ENCODE measurements at regions not wholly inside any gene's neighbourhood (a gene's known extent, or its start where the extent isn't known, plus 50 kb on each side); places are given as distances from the start of the nearest gene placed in this dataset.
"Not testable (repeated sequence)": the region's sequence is repeated elsewhere in the genome, so short reads cannot be mapped to it uniquely, and the experiment has no call there.

DNA sequence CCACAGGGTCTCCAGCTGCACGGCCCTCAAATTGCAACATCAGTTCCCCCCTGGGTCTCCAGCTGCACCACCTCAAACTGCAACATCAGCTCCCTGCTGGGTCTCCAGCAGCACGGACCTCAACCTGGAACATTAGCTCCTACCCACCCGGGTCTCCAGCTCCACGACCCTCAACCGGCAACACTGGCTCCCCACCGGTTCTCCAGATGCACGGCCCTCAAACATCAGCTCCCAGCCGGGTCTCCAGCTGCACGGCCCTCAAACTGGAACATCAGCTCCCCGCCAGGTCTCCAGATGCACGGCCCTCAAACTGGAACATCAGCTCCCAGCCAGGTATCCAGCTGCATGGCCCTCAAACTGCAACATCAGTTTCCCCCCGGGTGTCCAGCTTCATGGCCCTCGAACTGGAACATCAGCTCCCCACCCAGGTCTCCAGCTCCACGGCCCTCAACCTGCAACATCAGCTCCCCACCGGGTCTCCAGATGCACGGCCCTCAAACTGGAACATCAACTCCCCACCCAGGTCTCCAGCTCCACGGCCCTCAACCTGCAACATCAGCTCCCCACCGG is 94.6 kb upstream of the LPCAT1 start:
- not testable (repeated sequence) for DNase-seq (ENCODE audit: low read depth); H3K4me3 ChIP-seq (ENCODE audit: control insufficient read depth, low read depth, low read length)

DNA sequence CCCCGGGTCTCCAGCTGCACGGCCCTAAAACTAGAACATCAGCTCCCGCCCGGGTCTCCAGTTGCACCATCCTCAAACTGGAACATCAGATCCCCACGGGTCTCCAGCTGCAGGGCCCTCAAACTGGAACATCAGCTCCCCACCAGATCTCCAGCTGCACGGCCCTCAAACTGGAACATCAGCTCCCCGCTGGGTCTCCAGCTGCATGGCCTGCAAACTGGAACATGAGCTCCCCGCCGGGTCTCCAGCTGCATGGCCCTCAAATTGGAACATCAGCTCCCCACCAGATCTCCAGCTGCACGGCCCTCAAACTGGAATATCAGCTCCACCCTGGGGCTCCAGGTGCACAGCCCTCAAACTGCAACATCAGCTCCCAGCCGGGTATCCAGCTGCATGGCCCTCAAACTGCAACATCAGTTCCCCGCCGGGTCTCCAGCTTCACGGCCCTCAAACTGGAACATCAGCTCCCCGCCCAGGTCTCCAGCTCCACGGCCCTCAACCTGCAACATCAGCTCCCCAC is 93.5 kb upstream of the LPCAT1 start:
- not testable (repeated sequence) for H3K4me3 ChIP-seq (ENCODE audit: control insufficient read depth, low read depth, low read length); DNase-seq (ENCODE audit: low read depth)

DNA sequence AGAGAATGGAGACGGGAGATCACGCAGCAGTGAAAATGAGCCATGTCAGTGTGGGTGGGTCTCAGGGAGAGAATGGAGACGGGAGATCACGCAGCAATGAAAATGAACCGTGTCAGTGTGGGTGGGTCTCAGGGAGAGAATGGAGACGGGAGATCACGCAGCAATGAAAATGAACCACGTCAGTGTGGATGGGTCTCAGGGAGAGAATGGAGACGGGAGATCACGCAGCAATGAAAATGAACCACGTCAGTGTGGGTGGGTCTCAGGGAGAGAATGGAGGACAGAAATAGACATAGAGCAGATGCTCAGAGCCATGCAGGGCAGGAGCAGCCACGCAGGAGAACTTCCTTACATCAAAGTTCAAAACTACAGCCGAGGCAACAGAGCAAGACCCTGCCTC is 89.8 kb upstream of the LPCAT1 start:
- H3K4me3 ChIP-seq (ENCODE audit: control insufficient read depth, low read depth, low read length); DNase-seq (ENCODE audit: low read depth): not testable (repeated sequence)

DNA sequence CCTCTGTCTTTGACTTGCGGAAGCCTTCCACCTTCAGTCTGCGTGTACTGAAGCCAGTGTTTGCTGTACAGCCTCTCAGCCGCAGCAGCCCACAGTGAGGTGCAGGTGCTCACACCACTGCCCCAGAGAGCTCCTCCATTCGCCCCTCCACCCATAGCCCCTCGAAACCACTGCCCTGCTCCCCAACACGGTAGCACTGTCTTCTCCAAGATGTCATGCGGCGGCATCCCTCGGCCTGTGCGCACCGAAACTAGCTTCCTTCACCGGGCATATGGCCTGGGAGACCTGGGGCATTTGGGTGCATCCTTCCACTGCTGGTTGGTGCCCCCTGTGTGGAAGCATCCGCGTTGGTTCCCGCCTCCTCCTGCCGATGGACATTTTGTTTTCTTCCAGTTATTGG is 86.8 kb upstream of the LPCAT1 start:
- DNase-seq (ENCODE audit: low read depth); H3K4me3 ChIP-seq (ENCODE audit: control insufficient read depth, low read depth, low read length): not testable (repeated sequence)

DNA sequence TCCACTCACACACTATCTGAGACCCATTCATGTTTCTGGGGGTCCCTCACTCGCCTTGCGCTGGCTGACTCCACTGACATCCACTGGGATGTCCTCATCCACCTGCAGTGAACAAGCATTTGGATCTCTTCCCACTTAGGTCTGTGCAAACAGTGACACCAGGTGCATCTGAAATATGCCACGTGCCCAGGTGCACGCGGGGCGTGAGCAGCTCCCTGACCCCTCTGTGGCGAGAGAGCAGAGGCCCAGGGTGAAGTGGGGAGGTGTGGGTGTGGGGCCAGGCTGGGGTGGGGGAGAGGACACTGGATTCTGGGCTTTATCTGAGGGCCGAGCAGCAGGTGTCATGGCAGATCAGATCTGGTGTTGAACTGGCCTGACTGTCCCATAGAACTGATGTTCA is 85.4 kb upstream of the LPCAT1 start:
- DNase-seq (ENCODE audit: low read depth); H3K4me3 ChIP-seq (ENCODE audit: control insufficient read depth, low read depth, low read length): not testable (repeated sequence)

DNA sequence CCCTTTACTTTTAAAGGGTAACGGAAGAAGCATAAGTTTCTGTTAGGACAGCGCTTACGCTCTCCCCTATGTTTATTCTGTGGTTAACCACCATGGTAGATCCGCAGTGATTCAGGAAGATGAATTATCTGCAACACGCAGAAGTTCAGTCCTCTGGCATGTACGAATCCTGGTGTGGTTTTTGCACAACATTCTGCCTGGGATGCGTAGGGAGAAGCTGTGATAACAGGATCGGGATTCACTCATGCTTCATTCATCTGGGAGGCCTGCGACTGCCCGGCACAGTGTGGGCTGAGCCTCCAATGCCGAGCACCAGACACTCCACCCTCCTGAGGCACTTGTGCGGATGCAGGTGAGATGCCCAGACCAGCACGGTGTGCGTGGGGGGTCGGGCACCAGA is 84.6 kb upstream of the LPCAT1 start:
- peak; percentile 89 for DNase-seq (ENCODE audit: low read depth)
- H3K4me3 ChIP-seq (ENCODE audit: control insufficient read depth, low read depth, low read length) = not testable (repeated sequence)

DNA sequence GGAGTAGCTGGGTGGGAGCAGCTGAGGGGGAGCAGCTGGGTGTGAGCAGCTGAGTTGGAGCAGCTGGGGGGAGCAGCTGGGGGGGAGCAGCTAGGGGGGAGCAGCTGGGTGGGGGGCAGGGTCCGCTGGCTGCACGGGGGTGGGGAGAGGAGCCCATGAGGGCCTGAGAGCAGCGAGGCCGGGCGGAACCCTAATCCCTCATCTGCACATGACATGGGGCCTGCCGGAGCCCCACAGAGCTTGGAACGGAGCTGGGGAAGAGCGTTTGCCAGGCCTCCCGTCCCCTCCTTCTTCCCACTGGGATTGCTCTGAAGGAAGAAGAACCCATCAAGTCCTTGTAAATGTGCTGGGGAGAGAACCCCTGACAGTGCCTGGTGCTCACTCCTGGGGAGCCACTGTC is 83.2 kb upstream of the LPCAT1 start:
- DNase-seq (ENCODE audit: low read depth); H3K4me3 ChIP-seq (ENCODE audit: control insufficient read depth, low read depth, low read length): not testable (repeated sequence)

DNA sequence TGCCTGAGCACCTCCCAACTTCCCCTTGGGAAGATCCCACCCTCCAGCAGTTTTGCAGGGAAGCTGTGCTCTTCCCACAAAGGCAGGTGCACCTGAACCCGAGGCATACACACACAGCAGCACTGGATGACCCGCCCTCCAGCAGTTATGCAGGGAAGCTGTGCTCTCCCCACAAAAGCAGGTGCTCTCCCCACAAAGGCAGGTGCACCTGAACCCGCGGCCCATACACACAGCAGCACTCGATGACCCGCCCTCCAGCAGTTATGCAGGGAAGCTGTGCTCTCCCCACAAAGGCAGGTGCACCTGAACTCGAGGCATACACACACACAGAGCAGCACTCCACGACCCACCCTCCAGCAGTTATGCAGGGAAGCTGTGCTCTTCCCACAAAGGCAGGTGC is 80.2 kb upstream of the LPCAT1 start:
- DNase-seq (ENCODE audit: low read depth); H3K4me3 ChIP-seq (ENCODE audit: control insufficient read depth, low read depth, low read length): not testable (repeated sequence)

DNA sequence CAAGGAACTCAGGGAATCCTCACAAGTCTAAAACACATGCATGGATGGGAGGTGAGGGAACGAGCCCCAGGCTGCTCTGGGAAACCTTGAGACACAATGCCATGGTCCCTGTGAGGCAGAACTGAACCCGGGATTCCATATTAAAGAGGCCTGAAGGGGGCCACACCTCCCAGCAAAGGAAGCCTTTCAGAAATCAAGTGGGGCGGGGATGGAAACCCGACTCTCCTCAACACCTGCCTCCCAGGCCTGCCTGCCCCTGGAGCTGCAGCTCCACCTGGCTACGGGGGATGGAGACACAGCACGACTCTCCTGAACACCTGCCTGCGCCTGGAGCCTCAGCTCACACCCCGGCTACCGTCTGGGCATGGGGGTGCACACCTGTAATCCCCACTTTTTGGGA is 77.8 kb upstream of the LPCAT1 start:
- not testable (repeated sequence) for H3K4me3 ChIP-seq (ENCODE audit: control insufficient read depth, low read depth, low read length); DNase-seq (ENCODE audit: low read depth)

DNA sequence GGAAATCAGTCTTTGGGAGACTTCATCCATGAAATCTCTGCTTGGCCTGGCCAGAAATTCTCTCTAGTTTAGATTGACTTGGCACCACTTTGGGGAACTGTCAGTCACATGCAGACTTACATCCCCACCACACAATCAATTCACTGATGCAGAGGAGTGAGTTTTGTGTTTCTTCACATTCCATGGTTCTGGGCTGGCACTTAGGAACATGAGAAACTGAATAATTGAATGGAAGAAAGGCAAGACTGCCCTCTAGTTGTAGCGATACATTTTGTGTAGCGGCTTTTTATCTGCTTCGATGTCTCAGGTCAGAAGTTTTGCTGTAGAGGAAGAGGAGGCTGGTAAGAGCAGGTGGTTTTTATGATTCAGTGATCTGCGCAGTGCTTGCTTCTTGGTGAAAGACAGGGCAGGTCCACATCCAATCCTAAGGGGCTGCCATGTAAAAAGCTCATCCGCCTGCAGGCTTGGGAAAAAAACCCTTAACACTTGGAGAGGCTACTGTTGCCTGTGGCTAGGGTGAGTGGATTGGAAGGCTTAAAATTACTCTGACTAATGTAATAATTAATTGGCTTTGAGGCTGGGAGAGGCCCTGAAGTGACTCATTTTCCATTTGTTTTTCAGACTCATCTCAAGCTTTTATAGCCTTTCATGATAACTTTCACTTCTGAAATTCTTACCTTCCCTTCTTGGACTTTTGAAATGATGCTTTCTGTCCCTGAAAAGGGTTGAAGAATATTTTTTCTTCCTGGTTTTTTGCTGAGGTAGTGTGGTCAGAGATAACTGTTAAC is 75.4 kb upstream of the LPCAT1 start:
- peak; percentile 7 for DNase-seq (ENCODE audit: low read depth)
- TF ChIP-seq, protein P1, sequence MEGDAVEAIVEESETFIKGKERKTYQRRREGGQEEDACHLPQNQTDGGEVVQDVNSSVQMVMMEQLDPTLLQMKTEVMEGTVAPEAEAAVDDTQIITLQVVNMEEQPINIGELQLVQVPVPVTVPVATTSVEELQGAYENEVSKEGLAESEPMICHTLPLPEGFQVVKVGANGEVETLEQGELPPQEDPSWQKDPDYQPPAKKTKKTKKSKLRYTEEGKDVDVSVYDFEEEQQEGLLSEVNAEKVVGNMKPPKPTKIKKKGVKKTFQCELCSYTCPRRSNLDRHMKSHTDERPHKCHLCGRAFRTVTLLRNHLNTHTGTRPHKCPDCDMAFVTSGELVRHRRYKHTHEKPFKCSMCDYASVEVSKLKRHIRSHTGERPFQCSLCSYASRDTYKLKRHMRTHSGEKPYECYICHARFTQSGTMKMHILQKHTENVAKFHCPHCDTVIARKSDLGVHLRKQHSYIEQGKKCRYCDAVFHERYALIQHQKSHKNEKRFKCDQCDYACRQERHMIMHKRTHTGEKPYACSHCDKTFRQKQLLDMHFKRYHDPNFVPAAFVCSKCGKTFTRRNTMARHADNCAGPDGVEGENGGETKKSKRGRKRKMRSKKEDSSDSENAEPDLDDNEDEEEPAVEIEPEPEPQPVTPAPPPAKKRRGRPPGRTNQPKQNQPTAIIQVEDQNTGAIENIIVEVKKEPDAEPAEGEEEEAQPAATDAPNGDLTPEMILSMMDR (IDR thresholded peaks at IDR 0.05; ENCODE audit: control insufficient read depth, insufficient read depth, low read depth, low read length, missing control alignments) = peak; percentile 31
- not testable (repeated sequence) for H3K4me3 ChIP-seq (ENCODE audit: control insufficient read depth, low read depth, low read length)

DNA sequence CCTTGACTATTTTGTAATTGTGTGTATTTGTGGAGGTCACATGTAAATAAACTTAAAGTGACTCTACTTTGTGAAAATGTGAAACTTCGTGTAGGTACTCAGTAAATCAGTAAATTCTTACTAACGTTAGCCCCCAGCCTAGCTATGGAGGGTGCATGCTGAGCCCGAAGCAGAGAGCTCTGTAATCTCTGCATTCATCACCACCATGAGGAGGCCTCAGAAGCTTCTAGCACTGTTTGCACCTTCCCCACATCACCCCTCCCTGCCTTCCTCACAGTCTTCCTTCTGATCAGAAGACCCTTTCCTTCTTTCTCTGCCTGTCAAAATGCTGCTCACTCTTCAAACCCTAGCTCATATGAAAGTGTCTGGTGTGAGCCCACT is 73.3 kb upstream of the LPCAT1 start:
- DNase-seq (ENCODE audit: low read depth); H3K4me3 ChIP-seq (ENCODE audit: control insufficient read depth, low read depth, low read length): not testable (repeated sequence)

DNA sequence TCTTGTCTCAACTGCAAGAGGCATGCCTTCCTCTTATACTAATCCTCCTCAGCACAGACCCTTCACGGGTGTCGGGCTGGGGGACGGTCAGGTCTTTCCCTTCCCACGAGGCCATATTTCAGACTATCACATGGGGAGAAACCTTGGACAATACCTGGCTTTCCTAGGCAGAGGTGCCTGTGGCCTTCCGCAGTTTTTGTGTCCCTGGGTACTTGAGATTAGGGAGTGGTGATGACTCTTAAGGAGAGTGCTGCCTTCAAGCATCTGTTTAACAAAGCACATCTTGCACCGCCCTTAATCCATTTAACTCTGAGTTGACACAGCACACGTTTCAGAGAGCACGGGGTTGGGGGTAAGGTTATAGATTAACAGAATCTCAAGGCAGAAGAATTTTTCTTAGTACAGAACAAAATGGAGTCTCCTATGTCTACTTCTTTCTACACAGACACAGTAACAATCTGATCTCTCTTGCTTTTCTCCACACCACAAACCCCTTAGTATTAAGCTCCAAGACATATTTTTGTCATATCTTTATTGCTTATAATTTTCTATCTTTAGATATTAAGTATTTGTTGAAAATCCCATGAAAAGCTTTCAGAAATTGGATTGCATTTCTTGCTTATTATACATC is 72.8 kb upstream of the LPCAT1 start:
- not testable (repeated sequence) for DNase-seq (ENCODE audit: low read depth); H3K4me3 ChIP-seq (ENCODE audit: control insufficient read depth, low read depth, low read length)

Measured in AG09309 (cell line).